ENCODE measurements at regions not wholly inside any gene's neighbourhood (a gene's known extent, or its start where the extent isn't known, plus 50 kb on each side); places are given as distances from the start of the nearest gene placed in this dataset.

GRCh38 chr5:67455970-67456369, 259.4 kb upstream of the CD180 start:
- no peak for TF ChIP-seq EP300 (IDR thresholded peaks at IDR 0.05; ENCODE audit: low read depth)
- TF ChIP-seq POLR2A (IDR thresholded peaks at IDR 0.05): no peak
- no peak for TF ChIP-seq CTCF (IDR thresholded peaks at IDR 0.05)
- no peak for TF ChIP-seq POLR2AphosphoS5 (IDR thresholded peaks at IDR 0.05)
- Histone ChIP-seq H3K36me3 (no peaks in the 10 kb centered on the region), H3K27ac (no peak overlapping the region), H3K4me1 (peaks cover 0 to 3% (median 0%) of the 10 kb centered on the region in 4 donors), H3K4me3 (no peak overlapping the region), H3K9me3 (no peaks in the 10 kb centered on the region), H3K27me3 (no peaks in the 10 kb centered on the region)
- WGBS, 2 donors (ENCODE audit: low coverage in 1 of 2): 74 to 91% methylated on average over 1 of the region's 1 CpG
- no peak for DNase-seq
- intact Hi-C loops (cut with DNase I; ENCODE audit: low total_unique reads): no loop called here
- in situ Hi-C loops (cut with MboI; ENCODE audit: low pct_ligation_motif_present in 1 of 4, low pct_unique_long_range_greater_than_20kb in 1 of 4, low sequenced_read_pairs in 3 of 4): no loop called here

- in situ Hi-C loops (cut with MboI; ENCODE audit: low pct_ligation_motif_present in 1 of 4, low pct_unique_long_range_greater_than_20kb in 1 of 4, low sequenced_read_pairs in 3 of 4): no loop called here
These were observed 258.5 kb upstream of the CD180 start for GRCh38 chr5:67454957-67455561.

GRCh38 chr5:67453111-67453905, 256.7 kb upstream of the CD180 start:
- WGBS, 2 donors (ENCODE audit: low coverage in 1 of 2): 76 to 87% methylated on average over 4 of the region's 4 CpGs

More at GRCh38 chr5:67454957-67455561, 258.5 kb upstream of the CD180 start:
- Histone ChIP-seq H3K36me3 (no peaks in the 10 kb centered on the region), H3K4me1 (peaks cover 0 to 3% (median 0%) of the 10 kb centered on the region in 4 donors), H3K4me3 (no peak overlapping the region), H3K27ac (no peak overlapping the region), H3K9me3 (no peaks in the 10 kb centered on the region), H3K27me3 (no peaks in the 10 kb centered on the region)
- no peak for DNase-seq
- 89 to 95% methylated on average over 1 of the region's 1 CpG for WGBS, 2 donors (ENCODE audit: low coverage in 1 of 2)
- TF ChIP-seq EP300 (IDR thresholded peaks at IDR 0.05; ENCODE audit: low read depth) (no peak), POLR2A (IDR thresholded peaks at IDR 0.05) (no peak), CTCF (IDR thresholded peaks at IDR 0.05) (no peak), POLR2AphosphoS5 (IDR thresholded peaks at IDR 0.05) (no peak)
- intact Hi-C loops (cut with DNase I; ENCODE audit: low total_unique reads): no loop called here

More at GRCh38 chr5:67453111-67453905, 256.7 kb upstream of the CD180 start:
- Histone ChIP-seq H3K4me1 (peaks cover 0 to 3% (median 0%) of the 10 kb centered on the region in 4 donors), H3K9me3 (no peaks in the 10 kb centered on the region), H3K27ac (no peak overlapping the region), H3K4me3 (no peak overlapping the region), H3K27me3 (no peaks in the 10 kb centered on the region), H3K36me3 (no peaks in the 10 kb centered on the region)
- in situ Hi-C loops (cut with MboI; ENCODE audit: low pct_ligation_motif_present in 1 of 4, low pct_unique_long_range_greater_than_20kb in 1 of 4, low sequenced_read_pairs in 3 of 4): no loop called here
- TF ChIP-seq CTCF (IDR thresholded peaks at IDR 0.05) (no peak), EP300 (IDR thresholded peaks at IDR 0.05; ENCODE audit: low read depth) (no peak), POLR2A (IDR thresholded peaks at IDR 0.05) (no peak), POLR2AphosphoS5 (IDR thresholded peaks at IDR 0.05) (no peak)
- intact Hi-C loops (cut with DNase I; ENCODE audit: low total_unique reads): no loop called here
- no peak for DNase-seq
